Mesothelial cell of epicardium (in vitro differentiated cells): ENCODE measurements at regions not wholly inside any gene's neighbourhood (a gene's known extent, or its start where the extent isn't known, plus 50 kb on each side); places are given as distances from the start of the nearest gene placed in this dataset.
"Not testable (repeated sequence)": the region's sequence is repeated elsewhere in the genome, so short reads cannot be mapped to it uniquely, and the experiment has no call there.

Experiments
- DNase-seq, 2 experiments: peaks; one replicate each; pipeline ENCODE4 v3.0.0; 2021; ENCODE audit warnings: low spot score in 2 of 2; ENCODE audit not compliant: unreplicated experiment in 2 of 2
- H3K27ac Mint-ChIP-seq: 2 replicates; pipeline ENCODE4 v1.8.0; 2021; ENCODE audit warnings: mixed read lengths
- H3K27me3 Mint-ChIP-seq: 2 replicates; pipeline ENCODE4 v1.8.0; 2021; ENCODE audit warnings: low read depth, mixed read lengths
- H3K36me3 Mint-ChIP-seq: 2 replicates; pipeline ENCODE4 v1.8.0; 2021; ENCODE audit warnings: mixed read lengths
- H3K4me1 Mint-ChIP-seq: 2 replicates; pipeline ENCODE4 v1.8.0; 2021; ENCODE audit warnings: mixed read lengths
- H3K4me3 Mint-ChIP-seq: 2 replicates; pipeline ENCODE4 v1.8.0; 2021; ENCODE audit warnings: mild to moderate bottlenecking, moderate library complexity, mixed read lengths
- H3K9me3 Mint-ChIP-seq: 2 replicates; pipeline ENCODE4 v1.8.0; 2021; ENCODE audit warnings: mixed read lengths
- CTCF ChIP-seq: fragments of 200-600 bp; sonication (generic); IDR thresholded peaks from one replicate; pipeline ENCODE4 v1.5.0; 2021; ENCODE audit warnings: antibody characterized with exemption; ENCODE audit not compliant: unreplicated experiment

DNA sequence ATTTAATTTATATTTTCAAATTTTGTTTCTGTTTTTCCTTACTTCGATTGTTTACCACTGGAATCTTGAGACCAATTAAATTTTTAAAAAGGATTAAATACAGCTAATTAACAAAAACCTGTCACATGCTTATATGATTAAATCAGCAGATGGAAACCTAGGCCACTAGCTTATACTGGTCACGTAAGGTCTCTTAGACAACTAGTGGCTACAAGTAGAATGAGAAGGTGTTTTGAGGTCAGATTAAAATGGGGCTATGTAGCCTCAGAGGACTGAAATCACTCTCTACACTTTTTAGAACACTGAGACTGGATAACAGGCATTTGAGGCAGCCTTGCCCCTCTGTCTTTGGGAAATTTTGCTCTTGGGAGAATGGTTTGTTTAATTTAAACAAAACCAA is 246.5 kb upstream of the ONECUT1 start:
- no peaks in the 10 kb centered on the region for H3K4me1 Mint-ChIP-seq
- no peak for TF ChIP-seq CTCF
- H3K27ac Mint-ChIP-seq = no peak overlapping the region
- peaks cover 8% of the 10 kb centered on the region for H3K27me3 Mint-ChIP-seq
- no peaks in the 10 kb centered on the region for H3K36me3 Mint-ChIP-seq
- no peaks in the 10 kb centered on the region for H3K9me3 Mint-ChIP-seq
- no peak overlapping the region for H3K4me3 Mint-ChIP-seq
- DNase-seq = no peak

DNA sequence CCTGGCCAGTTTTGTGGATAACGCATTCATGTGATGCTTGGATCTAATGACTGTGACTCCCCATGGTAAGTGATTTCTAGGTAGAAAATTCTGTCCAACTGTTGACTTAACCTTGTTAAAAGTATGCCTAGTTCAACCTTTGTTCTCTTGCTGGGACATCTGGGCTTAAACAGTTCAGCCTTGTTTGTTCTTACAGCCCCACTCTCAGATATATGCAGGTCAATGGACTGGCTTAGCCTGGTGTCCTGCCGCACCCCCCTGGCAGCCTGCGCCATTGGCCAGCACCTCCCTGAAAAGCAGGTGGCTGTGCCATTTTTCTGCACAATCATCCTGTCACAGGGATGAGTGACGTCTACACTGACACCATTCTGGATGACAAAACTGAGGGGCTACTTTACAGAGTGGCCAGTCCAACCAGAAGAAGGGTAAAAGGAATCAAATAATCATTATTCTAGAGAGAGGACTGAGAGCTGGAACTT is 244.7 kb upstream of the ONECUT1 start:
- peaks cover 11% of the 10 kb centered on the region for H3K27me3 Mint-ChIP-seq
- DNase-seq = no peak
- no peak for TF ChIP-seq CTCF
- H3K27ac Mint-ChIP-seq = no peak overlapping the region
- H3K36me3 Mint-ChIP-seq = no peaks in the 10 kb centered on the region
- no peaks in the 10 kb centered on the region for H3K4me1 Mint-ChIP-seq
- no peaks in the 10 kb centered on the region for H3K9me3 Mint-ChIP-seq
- H3K4me3 Mint-ChIP-seq = no peak overlapping the region

DNA sequence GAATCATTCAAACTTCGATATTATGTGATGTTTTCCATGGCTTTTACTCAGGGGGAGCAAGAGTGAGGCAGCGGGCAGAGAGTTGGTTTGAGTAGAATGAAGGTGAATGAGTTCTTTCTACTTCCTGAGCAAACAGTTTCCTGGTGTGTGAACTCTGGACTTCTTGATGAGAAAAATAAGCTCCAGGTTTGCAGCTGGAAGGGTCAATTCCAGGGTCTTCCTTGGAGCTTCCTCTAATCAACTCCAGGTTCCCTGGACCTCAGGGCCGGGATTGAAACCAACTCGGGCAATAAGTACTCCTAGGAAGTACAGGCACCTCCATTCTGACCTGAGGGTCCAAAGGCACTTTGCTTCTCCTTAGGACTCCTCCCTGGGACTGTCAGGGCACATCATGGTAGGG is 243.6 kb upstream of the ONECUT1 start:
- no peaks in the 10 kb centered on the region for H3K9me3 Mint-ChIP-seq
- no peak for DNase-seq
- H3K27ac Mint-ChIP-seq = no peak overlapping the region
- H3K4me1 Mint-ChIP-seq = no peaks in the 10 kb centered on the region
- no peaks in the 10 kb centered on the region for H3K36me3 Mint-ChIP-seq
- peaks cover 13% of the 10 kb centered on the region for H3K27me3 Mint-ChIP-seq
- TF ChIP-seq CTCF = no peak
- no peak overlapping the region for H3K4me3 Mint-ChIP-seq

GRCh38 chr15:53031469-53031868 is 241.3 kb upstream of the ONECUT1 start:
- H3K36me3 Mint-ChIP-seq = no peaks in the 10 kb centered on the region
- H3K4me1 Mint-ChIP-seq = no peaks in the 10 kb centered on the region
- DNase-seq = no peak
- no peak overlapping the region for H3K27ac Mint-ChIP-seq
- peaks cover 5% of the 10 kb centered on the region for H3K9me3 Mint-ChIP-seq
- no peak overlapping the region for H3K4me3 Mint-ChIP-seq
- H3K27me3 Mint-ChIP-seq = peaks cover 9% of the 10 kb centered on the region
- TF ChIP-seq CTCF = no peak

DNA sequence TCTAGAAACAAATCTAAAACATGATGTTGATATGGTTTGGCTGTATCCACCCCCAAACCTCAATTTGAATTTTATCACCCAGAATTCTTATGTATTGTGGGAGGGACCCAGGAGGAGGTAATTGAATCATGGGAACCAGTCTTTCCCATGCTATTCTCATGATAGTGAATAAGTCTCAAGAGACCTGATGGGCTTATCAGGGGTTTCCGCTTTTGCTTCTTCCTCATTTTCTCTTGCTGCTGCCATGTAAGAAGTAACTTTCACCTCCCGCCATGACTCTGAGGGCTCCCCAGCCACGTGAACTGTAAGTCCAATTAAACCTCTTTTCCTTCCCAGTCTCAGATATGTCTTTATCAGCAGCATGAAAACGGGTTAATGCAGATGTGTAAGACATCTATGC is 232.7 kb upstream of the ONECUT1 start:
- H3K27me3 Mint-ChIP-seq = peaks cover 1% of the 10 kb centered on the region
- peaks cover 14% of the 10 kb centered on the region for H3K9me3 Mint-ChIP-seq
- H3K27ac Mint-ChIP-seq = no peak overlapping the region
- no peak for DNase-seq
- H3K4me3 Mint-ChIP-seq = no peak overlapping the region
- no peak for TF ChIP-seq CTCF
- H3K36me3 Mint-ChIP-seq = no peaks in the 10 kb centered on the region
- no peaks in the 10 kb centered on the region for H3K4me1 Mint-ChIP-seq

DNA sequence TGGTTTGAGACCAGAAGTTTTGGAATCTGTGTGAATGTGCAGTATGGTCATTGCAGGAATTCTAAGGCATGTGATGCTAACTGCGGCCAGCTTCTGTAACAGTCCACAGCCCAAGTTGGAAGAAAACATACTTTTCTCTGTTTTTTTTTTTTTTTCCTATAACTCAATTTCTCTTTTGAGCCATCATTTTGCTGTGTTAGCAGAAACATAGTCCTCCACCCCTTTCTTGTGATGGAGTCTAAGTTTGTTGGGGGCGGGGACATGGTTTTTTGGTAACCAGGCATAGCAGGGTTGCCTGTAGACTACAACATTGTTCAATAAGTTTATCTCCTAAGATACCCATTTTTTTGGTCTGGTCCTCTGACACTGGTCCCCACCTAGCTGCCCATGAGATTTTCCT is 223.2 kb upstream of the ONECUT1 start:
- no peak for TF ChIP-seq CTCF
- Mint-ChIP-seq H3K4me1 (no peaks in the 10 kb centered on the region), H3K9me3 (no peaks in the 10 kb centered on the region), H3K27me3 (no peaks in the 10 kb centered on the region), H3K36me3 (no peaks in the 10 kb centered on the region), H3K27ac (no peak overlapping the region), H3K4me3 (no peak overlapping the region)
- no peak for DNase-seq

GRCh38 chr15:53011779-53012178 is 221.6 kb upstream of the ONECUT1 start:
- H3K36me3 Mint-ChIP-seq, DNase-seq, H3K4me3 Mint-ChIP-seq, H3K9me3 Mint-ChIP-seq, H3K4me1 Mint-ChIP-seq, H3K27ac Mint-ChIP-seq, H3K27me3 Mint-ChIP-seq: not testable (repeated sequence)
